ENCODE measurements at regions not wholly inside any gene's neighbourhood (a gene's known extent, or its start where the extent isn't known, plus 50 kb on each side); places are given as distances from the start of the nearest gene placed in this dataset.

- H3K4me3 ChIP-seq (ENCODE audit: low read length) = no peak overlapping the region
- no peak for DNase-seq (ENCODE audit: low read depth)
- no peak for TF ChIP-seq CTCF (conservative IDR thresholded peaks at IDR 0.05; ENCODE audit: low read length)
Measured at GRCh38 chr3:144034715-144035290, 63.2 kb downstream of the DIPK2A start.

- TF ChIP-seq CTCF (conservative IDR thresholded peaks at IDR 0.05; ENCODE audit: low read length) = no peak
- H3K4me3 ChIP-seq (ENCODE audit: low read length) = no peak overlapping the region
- DNase-seq (ENCODE audit: low read depth) = no peak
Measured at GRCh38 chr3:144036498-144036897, 64.9 kb downstream of the DIPK2A start.

GRCh38 chr3:144039661-144040060 is 68.0 kb downstream of the DIPK2A start:
- no peak for TF ChIP-seq CTCF (conservative IDR thresholded peaks at IDR 0.05; ENCODE audit: low read length)
- no peak for DNase-seq (ENCODE audit: low read depth)
- H3K4me3 ChIP-seq (ENCODE audit: low read length) = no peak overlapping the region

GRCh38 chr3:144041960-144042556 is 70.4 kb downstream of the DIPK2A start:
- no peak for TF ChIP-seq CTCF (conservative IDR thresholded peaks at IDR 0.05; ENCODE audit: low read length)
- H3K4me3 ChIP-seq (ENCODE audit: low read length) = no peak overlapping the region
- no peak for DNase-seq (ENCODE audit: low read depth)

- DNase-seq (ENCODE audit: low read depth) = no peak
- no peak for TF ChIP-seq CTCF (conservative IDR thresholded peaks at IDR 0.05; ENCODE audit: low read length)
Measured at GRCh38 chr3:144045766-144046165, 74.1 kb downstream of the DIPK2A start.

GRCh38 chr3:144049374-144049773 is 77.8 kb downstream of the DIPK2A start:
- no peak overlapping the region for H3K4me3 ChIP-seq (ENCODE audit: low read length)
- DNase-seq (ENCODE audit: low read depth) = no peak
- no peak for TF ChIP-seq CTCF (conservative IDR thresholded peaks at IDR 0.05; ENCODE audit: low read length)

More at GRCh38 chr3:144045766-144046165, 74.1 kb downstream of the DIPK2A start:
- no peak overlapping the region for H3K4me3 ChIP-seq (ENCODE audit: low read length)

- TF ChIP-seq CTCF (conservative IDR thresholded peaks at IDR 0.05; ENCODE audit: low read length) = no peak
- DNase-seq (ENCODE audit: low read depth) = no peak
- no peak overlapping the region for H3K4me3 ChIP-seq (ENCODE audit: low read length)
Measured at GRCh38 chr3:144051211-144051610, 79.6 kb downstream of the DIPK2A start.
